Amniotic epithelial cell (primary cell): ENCODE measurements at regions not wholly inside any gene's neighbourhood (a gene's known extent, or its start where the extent isn't known, plus 50 kb on each side); places are given as distances from the start of the nearest gene placed in this dataset.
"Not testable (repeated sequence)": the region's sequence is repeated elsewhere in the genome, so short reads cannot be mapped to it uniquely, and the experiment has no call there.

Experiments
- DNase-seq: peaks from one replicate; pipeline ENCODE4 v3.0.0-alpha.2; 2010; ENCODE audit warnings: low read depth

DNA sequence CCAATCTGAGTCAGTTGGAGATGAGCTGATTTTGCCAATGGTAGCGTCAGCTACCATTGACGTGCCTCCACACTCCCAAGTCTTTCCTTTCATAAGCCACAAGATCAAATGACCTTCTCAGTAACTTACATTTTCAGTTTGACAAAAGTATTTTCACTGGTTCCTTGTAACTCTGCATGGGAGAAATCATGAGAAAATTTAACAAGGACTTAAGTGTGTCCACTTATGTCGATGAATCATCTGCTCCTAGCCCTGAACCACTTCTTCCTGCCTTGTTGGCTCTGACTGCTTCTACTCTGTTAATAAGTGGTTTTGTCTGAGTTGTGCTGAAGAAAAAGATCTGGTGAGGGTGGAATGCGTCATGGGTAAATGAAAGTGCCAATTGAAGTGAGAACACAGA is 101.2 kb downstream of the NFKBIZ start:
- peak; percentile 77 for DNase-seq

- no peak for DNase-seq
These were observed 101.8 kb downstream of the NFKBIZ start for GRCh38 chr3:101950985-101951733.

DNA sequence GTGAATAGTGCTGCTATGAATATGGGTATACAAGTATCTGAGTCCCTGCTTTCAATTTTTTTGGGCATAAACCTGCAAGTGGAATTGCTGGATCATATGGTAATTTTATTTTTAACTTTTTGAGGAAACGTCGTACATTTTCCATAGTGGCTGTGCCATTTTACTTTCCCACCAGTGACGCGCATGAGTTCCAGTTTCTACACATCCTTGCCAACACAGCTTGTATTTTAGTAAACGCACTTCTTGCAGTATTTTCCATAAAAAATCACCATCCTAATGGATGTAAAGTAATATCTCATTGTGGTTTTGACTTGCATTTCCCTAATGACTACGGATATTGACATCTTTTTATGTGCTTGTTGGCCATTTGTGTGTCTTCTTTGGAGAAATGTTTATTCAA is 105.0 kb downstream of the NFKBIZ start:
- no peak for DNase-seq

- DNase-seq = no peak
These were observed 105.6 kb downstream of the NFKBIZ start for GRCh38 chr3:101954936-101955335.

DNA sequence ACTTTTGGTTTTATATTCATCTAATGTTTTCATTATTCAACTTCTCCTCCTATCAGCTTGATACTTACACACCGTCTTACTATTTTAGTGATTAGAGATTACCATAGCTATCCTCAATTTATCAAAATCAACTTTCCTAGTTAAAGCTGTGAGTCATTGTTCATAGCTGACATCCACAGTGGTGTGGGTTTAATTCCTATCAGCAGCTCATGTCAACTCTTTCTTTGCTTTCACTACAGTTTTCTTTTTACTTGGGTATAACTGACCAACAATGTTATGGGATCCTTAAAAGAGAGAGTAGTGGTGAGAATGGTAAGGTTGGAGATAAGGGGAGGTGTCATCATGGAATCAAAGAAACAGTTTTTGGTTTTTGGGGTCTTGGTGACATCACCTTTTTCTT is 112.7 kb downstream of the NFKBIZ start:
- DNase-seq = peak; percentile 71

DNA sequence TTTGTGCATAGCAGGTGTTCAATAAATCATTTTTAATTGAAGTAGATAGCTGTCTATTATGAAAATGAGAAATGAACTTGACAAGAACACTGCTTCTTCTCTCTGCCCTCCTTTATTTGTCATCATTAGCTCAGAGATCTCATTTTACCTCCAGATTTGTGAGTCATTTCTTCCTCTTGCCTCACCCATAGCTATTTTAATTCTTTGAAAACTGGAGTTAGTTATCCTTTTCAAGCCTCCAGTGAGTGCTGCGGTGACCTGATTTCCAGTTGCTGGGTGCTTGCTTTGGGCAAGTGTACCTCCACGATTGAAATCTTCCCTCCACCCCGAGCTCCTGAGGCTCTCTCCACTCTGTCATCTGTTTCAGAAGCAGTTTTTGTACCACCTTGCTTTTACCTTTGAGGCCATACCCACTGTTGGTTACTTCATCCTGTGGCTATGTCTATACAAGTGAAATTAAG is 114.6 kb downstream of the NFKBIZ start:
- peak; percentile 74 for DNase-seq

DNA sequence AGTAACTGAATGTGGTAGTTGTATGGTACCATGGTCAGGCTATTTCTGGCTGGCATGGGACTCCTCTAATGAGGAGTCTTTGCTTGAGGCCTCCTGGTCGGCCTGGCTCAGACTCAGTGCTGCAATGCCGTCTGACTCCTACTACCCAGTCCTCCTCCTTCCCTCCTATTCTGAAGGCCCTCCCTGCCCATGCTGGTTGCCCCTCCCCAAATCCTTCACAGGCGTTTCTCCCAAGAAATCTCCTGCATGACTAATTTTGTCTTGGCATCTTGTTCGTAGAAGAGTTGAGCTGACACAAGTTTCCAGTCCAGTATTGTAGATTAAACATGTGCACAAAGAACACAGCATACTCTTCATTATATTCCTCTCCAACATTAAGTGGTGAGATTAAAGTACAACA is 115.5 kb downstream of the NFKBIZ start:
- DNase-seq = peak; percentile 60

GRCh38 chr3:101966226-101966625 is 116.9 kb downstream of the NFKBIZ start:
- DNase-seq = no peak

GRCh38 chr3:101970212-101970611 is 120.9 kb downstream of the NFKBIZ start:
- DNase-seq = no peak

- DNase-seq = no peak
These were observed 121.6 kb downstream of the NFKBIZ start for GRCh38 chr3:101970905-101971304.

- DNase-seq = no peak
These were observed 123.3 kb downstream of the NFKBIZ start for GRCh38 chr3:101972430-101973162.

DNA sequence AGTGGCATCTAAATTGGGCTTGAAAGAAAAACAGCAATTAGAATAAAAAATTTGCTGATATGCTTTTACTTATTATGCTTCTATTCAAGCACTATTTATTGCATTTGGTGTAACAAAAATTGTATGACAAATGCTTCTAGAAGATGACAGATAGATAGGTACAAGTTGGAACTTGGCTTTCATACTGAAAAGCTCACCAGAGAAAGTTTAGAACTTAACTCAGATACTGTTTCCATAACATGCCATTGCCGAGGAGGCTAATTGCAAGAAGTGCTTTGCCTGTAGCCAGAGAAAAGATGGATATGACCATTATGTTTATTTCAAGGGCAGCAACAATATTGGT is 123.8 kb downstream of the NFKBIZ start:
- DNase-seq = no peak

DNA sequence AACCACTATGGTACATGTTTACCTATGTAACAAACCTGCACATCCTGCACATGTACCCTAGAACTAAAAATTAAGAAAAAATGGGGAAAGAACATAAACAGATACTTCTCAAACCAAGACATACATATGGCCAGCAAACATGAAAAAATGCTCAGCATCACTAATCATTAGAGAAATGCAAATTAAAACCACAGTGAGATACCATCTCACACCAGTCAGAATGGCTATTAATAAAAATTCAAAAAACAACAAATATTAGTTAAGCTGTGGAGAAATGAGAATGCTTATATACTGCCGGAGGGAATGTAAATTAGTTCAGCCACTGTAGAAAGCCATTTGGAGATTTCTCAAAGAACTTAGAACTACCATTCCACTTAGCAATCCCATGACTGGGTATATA is 126.1 kb downstream of the NFKBIZ start:
- not testable (repeated sequence) for DNase-seq

DNA sequence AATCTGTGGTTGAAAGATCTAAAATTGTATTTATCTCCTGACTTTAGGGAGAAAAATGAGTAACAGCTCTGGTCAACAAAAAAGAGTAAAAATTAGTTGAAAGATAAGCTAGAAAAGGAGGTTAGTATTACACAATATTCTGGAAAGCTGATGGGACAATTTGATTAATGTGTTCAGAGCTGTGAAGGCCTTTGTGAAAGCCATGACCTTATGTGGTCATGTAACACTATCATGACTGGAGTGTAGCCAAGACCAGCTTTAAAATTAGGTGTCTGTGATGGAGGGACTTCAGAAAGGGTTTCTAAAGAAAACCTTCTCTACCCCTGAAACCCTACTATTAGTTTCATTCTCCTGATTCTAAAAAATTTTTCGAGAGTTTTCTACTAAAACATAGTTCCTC is 127.2 kb downstream of the NFKBIZ start:
- peak; percentile 81 for DNase-seq

GRCh38 chr3:101978348-101978747 is 129.0 kb downstream of the NFKBIZ start:
- DNase-seq = no peak

- no peak for DNase-seq
These were observed 129.7 kb downstream of the NFKBIZ start for GRCh38 chr3:101979033-101979432.

DNA sequence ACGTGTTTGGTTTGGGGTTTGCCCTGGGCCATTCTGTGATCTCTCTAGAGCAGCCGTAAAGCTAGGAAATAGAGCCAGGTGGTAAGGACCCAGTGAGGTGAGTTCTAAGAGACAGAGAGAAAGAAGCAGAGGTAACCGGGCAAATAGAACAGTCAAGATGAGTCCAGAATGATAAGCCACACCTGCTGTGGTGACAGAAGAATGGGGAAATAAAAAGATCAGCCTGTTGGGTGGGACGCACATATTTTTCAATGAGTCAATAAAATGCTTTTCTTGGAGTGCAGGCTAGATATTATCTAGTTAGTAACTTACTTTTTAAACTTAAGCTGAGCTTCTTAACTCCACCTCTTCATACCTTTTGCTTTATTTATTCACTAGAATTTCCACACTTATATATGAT is 135.0 kb downstream of the NFKBIZ start:
- no peak for DNase-seq

GRCh38 chr3:101988596-101988995 is 139.3 kb downstream of the NFKBIZ start:
- no peak for DNase-seq

DNA sequence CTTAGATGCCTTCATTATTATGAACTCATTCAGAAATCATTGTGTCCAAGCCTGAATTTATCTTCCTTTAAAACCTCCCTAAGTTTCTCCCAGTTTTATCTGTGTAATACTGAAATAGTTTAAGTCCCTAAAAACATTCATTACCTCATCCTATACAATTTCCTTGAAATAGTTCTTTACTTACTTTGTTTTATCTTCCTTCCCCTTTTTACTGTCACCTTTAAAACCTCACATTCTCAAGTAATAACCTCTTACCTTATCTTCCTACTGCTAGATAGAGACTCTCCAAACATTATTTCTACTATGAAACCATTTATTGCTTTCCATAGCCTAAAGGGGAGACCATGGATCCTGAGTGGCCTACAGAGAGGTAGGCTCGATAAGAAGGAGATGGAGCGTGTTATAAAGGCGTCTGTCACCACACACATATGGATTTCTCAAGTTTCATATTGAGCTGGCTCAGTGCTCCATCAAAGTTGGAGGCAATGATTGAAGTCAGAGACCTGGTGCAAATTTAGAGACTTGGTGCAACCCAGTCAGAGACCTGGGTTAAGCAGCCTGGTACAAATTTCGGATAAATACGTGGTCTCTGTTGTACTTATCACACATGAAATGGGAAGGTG is 140.4 kb downstream of the NFKBIZ start:
- DNase-seq = no peak

GRCh38 chr3:101992863-101993262 is 143.5 kb downstream of the NFKBIZ start:
- peak; percentile 79 for DNase-seq

GRCh38 chr3:101994386-101994785 is 145.1 kb downstream of the NFKBIZ start:
- DNase-seq = no peak

- DNase-seq = peak; percentile 56
These were observed 146.2 kb downstream of the NFKBIZ start for GRCh38 chr3:101995371-101996046.

GRCh38 chr3:101996832-101997231 is 147.5 kb downstream of the NFKBIZ start:
- DNase-seq = no peak
